Stimulated activated CD8-positive, alpha-beta memory T cell treated with anti-CD3 and anti-CD28 coated beads, Interleukin-12 subunit alpha, Interleukin-12 subunit beta, amount 100 ng/mL, for 1 hour (primary cell): ENCODE measurements at regions not wholly inside any gene's neighbourhood (a gene's known extent, or its start where the extent isn't known, plus 50 kb on each side); places are given as distances from the start of the nearest gene placed in this dataset.
"Not testable (repeated sequence)": the region's sequence is repeated elsewhere in the genome, so short reads cannot be mapped to it uniquely, and the experiment has no call there.

ENCODE experiments used
- DNase-seq: peaks from one replicate; pipeline ENCODE4 v3.0.0-alpha.2; 2020; ENCODE audit warnings: low read depth

DNA sequence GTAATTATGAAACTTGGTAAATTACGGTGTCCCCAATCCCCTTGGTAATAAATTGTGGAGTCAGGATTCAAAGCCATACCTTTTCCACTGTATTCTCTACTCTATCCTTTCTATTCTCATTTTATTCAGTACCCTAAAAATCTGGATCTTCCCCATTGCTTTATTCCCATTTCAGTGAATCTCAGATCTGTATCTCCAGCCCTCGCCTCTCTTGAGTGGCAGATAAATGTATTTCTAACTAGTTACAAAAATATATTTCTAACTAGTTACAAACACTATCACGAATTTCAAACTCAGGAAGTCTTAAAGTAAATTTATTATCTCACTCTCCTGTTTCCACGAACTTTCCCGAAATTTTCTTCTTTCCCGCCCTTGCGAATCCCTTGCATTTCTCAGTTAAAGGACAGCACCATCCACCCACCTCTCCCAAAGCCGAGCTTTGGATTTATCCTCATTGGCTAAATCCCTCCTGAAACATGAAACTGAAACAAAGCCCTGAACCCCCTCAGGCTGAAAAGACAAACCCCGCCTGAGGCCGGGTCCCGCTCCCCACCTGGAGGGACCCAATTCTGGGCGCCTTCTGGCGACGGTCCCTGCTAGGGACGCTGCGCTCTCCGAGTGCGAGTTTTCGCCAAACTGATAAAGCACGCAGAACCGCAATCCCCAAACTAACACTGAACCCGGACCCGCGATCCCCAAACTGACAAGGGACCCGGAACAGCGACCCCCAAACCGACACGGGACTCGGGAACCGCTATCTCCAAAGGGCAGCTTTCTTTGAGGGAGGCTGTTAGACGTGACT is 164.3 kb upstream of the PABPC3 start:
- DNase-seq = no peak

DNA sequence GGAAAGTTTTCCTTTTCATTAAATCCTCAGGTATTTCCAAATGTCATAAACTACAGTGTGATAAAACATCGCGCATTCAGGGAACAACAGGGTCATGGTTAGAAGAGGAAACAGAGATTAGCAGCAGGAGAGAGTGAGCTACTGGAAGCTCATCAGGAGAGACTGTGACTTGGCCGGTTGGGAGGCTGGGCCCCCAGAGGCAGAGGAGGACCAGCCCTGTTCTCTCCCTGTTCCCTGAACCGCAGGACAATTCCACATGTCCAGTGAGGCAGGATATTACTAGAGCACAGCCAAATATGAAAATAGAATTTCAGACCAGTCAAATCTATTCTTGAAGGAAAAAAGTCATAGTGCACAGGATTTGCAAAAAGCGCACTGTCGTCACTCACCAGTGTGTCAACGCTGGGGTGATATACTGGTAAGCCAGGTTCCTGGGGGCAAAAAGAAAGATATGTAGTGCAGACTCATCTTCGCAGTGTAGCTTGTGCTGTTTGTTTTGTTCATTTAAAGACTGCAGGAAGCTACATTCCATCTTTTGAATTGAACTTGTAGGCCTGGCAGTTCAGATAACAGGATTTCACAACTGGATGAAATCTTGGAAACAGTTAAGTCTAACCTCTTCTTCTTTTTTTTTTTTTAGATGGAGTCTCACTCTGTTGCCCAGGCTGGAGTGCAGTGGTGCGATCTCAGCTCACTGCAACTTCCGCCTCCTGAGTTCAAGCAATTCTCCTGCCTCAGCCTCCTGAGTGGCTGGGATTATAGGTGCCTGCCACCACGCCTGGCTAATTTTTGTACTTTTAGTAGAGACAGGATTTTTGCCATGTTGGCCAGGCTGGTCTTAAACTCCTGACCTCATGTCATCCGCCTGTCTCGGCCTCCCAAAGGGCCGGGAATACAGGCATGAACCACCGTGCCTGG is 162.6 kb upstream of the PABPC3 start:
- not testable (repeated sequence) for DNase-seq

DNA sequence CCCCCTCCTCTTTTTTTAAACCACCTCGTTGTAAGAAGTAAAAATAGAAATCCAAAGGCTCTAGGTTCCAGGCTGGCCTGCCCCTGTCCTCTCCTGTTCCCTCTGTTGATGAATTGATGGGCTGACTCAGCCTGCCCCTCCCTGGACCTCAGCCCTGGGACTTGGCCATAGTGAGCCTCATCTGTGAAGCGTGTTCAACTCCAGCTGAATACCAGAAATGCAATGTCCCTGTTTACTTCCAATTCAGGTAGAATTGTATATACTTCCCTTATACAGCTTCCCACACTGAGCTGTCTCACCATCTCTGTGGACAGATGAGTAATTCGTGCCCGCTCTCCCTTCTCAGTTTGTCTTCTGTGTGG is 161.9 kb upstream of the PABPC3 start:
- not testable (repeated sequence) for DNase-seq

DNA sequence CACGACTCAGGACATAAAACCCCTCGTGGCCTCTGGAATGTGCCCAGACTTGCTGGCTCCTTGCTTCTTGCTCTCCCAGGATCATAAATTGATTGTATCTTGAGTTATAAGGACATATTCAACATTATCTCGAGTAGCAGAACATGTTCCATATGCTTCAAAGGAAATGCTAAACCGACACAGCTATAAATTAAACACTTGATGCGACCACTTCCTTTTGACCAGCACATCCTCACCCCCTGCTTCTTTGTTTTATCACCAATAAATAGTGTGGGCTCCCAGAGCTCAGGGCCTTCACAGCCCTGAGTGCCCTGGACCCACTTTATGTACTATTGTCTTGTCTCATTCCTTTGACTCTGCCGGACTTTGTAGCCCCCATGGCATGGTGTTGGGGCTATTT is 157.0 kb upstream of the PABPC3 start:
- DNase-seq = no peak

DNA sequence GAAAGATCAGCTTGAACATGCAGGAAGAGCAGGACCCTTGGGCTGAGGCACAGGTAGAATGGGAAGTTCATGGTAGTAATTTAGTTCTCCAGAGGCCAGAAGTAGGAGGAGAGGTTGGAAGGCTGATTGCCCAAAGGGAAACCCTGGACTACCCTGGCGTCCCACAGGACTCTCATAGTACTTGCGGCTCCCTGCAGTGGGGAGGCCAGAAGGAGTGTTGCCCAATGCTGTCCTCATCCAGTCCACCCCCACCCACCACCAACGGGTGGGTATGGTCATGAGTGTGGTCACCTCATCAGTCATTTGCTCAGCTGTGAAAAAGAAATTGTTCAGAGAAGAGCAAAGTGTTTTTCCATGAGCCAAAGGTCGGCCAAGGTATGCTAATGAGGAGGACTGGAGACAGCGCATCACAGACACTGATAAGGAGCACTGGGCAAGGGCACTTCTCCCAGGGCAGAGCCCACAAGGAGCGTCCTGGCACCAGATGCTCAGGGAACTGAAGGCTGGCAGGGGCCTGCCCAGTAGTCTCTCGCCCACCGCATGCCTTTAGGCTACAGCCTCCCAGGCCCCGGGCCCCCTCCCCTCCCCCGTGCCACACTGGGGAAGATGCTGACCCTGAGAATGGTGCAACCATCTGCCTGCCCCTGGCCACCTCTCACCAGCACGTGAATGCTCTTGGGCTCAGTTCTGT is 154.8 kb upstream of the PABPC3 start:
- DNase-seq = not testable (repeated sequence)

DNA sequence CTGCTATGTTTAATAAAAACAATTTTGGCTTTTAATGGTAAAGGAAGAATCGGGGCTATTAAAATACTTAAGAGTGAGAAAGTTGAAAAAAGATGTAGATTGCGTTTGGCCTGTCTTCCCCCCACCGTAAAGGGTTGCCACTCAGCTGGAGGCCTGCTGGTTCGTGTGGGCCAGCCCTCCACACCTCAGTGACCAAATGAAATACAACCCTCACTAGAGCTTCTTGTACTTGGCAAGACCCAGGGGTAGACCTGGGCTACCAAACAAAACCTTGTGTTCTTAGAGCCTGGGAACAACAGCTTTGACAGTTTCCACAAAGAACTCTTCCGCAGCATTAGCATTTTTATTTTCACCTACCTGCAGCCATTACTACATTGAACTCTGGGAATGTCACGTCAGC is 152.8 kb upstream of the PABPC3 start:
- DNase-seq = no peak

DNA sequence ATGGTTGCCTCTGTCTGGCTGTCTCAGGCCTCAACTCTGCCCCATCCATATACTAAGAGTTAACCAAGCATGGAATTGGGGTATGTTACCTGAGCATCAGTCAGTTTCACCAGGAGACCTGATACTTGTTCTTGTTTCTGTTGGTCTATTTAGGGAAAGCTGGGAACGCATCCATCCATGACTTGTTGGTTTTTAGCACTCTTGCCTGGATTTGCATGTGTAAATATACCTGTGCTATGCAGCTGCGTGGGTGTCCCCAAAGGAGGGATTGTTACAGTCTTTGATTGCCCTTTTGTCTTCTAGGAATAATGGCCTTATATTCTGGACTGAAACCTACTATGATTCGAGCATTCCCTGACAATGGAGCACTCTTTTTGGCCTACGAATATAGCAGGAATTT is 151.9 kb upstream of the PABPC3 start:
- not testable (repeated sequence) for DNase-seq

DNA sequence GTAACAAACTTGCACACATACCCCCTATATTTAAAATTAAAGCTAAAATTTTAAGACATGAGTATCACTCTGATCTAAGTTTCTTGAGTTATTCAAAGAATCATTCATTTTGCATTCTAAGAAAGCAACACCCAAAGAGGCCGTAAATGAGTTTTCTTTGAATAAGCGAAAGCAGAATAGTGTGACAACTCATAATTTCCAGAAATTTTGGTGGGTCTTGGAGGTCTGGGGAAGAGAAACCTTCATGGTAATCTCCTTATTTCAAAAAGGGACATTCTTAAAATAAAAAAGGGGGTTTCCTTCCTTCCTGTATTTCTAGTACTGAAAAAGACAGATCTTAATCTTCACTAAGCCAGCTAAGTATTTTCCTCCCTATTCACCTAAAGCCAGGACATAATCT is 147.0 kb upstream of the PABPC3 start:
- DNase-seq = not testable (repeated sequence)

DNA sequence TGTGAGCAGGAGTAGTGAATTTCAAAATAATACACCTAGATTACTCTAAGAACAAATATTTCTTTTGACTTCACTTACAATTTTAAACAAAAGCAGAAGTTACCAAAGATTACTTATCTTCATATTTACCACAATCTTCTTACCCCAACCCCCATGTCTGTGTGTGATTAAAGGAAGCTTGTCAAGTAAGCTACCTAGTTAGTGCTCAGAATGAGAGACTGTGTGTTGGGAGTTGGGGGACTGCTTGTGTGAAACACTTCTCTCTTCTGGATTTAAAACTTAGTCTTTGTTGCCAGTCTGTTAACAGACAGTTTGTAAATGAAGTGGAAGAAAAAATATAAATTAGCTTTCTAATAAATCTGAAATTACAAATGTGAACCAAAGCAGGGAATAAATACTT is 145.3 kb upstream of the PABPC3 start:
- DNase-seq = not testable (repeated sequence)

DNA sequence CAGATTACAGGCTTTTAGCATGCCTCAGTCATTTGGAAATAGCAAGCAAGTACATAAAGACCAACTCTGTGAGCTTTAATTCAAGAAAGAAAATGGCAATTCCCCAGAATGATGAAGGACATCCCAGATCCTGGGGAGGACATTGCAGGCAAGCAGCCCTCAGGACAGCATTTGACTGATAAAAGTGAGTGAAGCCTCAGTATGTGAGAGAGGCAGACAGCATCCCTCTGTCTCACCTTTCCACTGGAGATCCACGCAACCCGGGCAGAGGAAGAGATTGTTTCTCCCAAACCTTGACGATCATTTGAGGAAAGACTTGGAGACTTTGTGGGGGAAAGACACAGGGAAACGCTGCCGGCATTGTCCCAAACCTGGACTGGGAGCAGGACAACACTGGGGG is 128.0 kb upstream of the PABPC3 start:
- DNase-seq = not testable (repeated sequence)

DNA sequence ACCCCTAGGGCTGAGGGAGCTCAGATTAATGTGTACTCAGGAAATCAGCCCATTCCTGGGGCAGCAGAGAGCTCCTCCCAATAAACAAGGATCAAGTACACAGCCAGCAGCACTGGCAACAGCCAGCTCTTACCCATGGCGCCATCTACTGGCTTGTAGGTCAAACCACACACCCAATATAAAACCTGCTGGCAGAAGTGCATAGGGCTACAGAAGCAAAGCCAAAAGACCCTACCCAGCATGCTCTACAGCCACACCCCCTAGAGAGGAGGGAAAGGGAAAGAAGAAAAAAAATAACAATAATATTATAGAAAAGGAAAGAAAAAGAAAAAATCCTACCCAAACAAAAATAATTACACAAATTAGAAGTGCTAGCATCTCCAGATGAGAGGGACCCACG is 127.5 kb upstream of the PABPC3 start:
- not testable (repeated sequence) for DNase-seq

DNA sequence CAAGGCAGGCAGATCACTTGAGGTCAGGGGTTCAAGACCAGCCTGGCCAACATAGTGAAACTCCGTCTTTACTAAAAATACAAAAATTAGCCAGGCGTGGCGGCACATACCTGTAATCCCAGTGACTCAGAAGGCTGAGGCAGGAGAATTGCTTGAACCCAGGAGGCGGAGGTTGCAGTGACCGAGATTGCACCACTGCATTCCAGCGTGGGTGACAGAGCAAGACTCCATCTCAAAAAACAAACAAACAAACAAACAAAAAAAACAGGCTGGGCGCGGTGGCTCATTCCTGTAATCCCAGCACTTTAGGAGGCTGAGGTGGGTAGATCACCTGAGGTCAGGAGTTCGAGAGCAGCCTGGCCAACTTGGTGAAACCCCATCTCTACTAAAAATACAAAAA is 122.8 kb upstream of the PABPC3 start:
- DNase-seq = not testable (repeated sequence)

DNA sequence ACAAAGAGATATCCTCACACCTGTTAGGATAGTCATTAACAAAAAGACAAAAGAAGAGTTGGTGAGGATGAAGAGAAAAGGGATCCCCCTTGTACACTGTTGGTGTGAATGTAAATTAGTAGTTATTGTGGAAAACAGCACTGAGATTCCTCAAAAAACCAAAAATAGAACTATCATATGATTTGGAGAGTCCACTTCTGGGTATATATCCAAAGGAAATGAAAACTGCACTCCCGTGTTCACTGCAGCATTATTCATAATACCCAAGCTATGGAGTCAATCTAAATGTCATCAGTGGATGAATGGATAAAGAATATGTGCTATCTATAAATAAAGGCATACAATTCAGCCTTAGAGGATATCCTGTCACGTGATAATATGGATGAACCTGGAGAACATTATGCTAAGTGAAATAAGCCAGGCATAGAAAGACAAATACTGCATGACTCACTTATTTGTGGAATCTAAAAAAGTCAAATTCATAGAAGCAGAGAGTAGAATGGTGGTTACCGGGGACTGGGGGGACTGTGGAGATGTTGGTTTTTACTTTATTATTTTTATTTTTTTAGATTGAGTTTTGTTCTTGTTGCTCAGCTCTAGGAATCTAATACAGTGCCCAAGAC is 114.6 kb upstream of the PABPC3 start:
- DNase-seq = not testable (repeated sequence)

DNA sequence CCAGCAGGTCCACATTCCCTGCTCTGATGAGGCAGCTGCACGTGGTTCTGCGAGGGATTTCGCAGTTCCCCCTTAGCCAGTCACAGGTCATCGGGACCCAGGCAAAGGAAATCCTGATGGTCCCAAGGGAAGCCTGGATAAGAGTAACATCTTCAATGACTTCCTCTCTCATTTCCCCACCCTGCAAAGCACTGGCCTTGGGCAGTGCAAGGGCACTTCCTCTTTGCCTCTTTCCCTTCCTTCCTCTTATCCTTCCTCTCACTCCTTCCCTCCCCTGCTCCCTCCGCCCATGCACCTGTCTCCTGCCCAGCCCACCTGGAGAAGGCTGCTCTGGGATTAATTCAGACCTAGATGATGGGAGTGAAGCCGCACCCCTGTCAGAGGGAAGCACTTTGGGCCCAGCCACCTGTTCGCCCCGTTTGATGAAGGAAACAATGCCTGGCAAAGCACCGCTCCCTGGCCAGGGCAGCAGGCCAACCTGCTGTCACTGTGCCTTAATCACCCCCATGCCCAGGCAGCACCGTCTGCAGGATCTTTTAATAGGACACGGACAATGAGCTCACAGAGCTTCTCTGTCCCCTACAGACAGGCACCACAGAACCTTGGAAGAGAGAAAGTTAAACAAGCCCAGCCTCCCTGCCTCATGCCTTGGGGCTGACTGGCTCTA is 113.5 kb upstream of the PABPC3 start:
- DNase-seq = no peak

DNA sequence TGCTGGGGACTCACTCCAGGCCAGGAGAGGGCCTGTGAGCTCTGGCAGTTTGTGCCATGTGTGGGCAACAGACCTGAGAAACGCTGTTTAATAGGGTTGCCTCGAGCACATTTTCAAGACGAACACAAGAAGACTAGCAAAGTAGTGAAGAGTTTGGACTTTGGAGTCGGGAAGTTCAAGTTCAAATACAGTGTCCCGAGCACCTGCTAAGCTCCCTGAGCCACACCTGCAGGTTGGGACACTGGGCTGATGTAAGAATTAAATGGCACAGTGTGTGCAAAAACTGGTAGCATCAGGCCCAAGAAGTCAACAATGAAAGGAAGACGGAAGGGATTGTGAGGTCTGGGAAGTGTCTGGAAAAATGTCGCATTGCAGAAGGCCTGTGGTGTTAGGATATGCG is 112.8 kb upstream of the PABPC3 start:
- no peak for DNase-seq

DNA sequence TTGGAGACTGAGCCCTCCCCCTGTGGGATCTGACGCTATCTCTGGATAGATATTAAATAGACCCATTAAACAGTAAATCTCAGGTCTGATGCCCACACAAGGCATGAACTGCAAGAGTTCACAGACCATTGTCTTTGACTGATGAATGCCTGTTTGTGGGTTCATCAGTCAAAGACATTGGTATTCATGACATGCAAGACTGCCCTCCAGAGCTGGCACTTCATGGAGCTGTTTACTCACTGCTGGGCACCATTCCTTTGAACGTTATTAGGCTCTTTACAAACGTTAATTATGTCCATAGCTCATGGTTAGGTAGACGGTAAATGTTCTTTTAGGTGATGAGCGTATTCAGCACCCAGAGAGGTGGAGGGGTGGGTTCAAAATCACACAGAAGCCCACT is 111.8 kb upstream of the PABPC3 start:
- no peak for DNase-seq

DNA sequence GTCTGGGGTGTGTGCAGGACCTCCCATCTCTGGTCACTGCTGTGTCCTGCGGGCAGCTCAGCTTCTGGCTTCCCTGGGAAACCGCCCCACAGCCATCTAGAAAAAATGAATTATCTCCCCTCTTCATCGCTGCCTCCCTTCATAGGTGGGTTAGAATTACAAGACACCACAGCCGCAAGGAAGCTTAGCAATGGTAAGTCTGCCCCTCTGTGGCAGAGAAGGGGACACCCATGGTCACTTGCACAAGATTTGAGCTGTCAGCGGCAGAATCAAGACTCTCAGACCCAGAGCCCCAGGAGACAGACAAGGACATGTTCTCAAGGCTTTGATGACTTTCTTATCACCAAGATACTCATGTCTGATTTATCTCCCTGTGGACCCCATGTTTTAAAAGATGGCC is 110.8 kb upstream of the PABPC3 start:
- DNase-seq = no peak

DNA sequence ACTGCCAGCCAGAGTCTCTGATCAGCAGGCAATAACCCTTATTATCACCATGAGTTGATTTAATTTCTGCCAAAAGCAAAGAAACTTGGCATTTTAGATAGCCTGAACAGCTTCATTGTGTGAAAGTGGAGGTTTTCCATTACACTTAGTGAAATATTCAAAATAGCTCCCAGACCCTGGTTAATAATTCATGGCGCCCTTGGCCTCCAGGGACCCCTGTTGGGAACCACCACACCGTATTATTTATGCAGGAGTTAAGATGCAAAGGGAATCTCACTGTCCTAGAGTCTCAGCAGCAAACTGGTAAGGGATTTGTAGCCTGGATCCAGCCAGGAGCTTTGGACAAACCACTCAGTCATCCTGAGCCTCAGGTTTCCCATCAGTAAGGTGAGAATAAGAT is 110.0 kb upstream of the PABPC3 start:
- no peak for DNase-seq

DNA sequence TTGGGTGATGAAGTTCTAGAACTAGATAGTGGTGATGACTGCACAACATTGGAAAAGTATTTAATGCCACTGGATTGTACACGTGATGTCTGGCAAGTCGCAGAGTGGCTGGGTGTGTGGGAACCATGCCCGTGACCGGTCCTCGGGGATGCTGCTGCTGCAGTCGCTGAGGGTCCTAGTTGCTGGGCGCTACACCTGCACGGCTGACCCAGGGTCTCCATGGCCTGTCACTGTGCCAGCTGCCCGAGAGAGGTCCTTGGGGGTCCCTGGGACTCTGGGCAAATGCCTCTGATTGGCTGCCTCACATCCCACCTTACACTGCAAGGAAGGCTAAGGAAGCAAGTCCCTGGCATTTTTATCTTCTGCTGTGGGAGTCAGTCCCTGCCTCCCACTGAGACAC is 109.1 kb upstream of the PABPC3 start:
- no peak for DNase-seq

DNA sequence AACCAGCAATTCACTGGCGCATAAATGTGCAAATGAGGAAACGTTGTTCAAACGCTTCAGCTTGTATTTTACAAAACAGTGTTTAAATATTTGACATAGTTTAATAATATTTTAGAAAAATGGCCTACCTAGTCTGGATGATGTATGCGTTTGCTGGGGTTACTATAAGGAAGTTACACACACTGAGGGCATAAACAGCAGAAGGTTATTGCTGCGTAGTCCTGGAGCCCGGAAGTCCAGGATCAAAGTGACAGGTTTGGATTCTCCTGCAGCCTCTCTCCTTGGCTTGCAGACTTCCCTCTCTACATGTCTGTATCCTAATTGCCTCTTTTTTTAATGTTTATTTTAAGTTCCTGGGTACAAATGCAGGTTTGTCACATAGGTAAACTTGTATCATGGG is 106.0 kb upstream of the PABPC3 start:
- DNase-seq = not testable (repeated sequence)

DNA sequence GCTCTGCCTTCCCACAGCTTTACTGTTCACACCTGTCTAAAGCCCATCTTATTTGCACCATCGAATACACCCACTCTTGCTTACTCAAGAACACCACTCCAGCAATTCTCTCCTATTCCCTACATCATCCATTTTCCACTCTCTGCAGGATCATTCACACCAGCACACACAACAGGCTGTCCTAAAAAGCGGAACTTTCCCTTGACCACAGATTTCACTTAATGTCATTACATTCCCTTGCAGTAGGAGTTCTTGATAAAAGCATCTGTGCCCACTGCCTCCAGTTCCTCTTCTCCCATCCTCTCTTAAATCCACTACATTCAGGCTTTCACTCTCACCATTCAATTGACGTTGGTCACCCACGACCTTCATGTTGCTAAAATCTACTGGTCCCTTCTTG is 103.0 kb upstream of the PABPC3 start:
- not testable (repeated sequence) for DNase-seq
